ENCODE measurements at regions not wholly inside any gene's neighbourhood (a gene's known extent, or its start where the extent isn't known, plus 50 kb on each side); places are given as distances from the start of the nearest gene placed in this dataset.
A peak's percentile ranks its signal among the peaks of the same experiment; 100 is the strongest.

DNA sequence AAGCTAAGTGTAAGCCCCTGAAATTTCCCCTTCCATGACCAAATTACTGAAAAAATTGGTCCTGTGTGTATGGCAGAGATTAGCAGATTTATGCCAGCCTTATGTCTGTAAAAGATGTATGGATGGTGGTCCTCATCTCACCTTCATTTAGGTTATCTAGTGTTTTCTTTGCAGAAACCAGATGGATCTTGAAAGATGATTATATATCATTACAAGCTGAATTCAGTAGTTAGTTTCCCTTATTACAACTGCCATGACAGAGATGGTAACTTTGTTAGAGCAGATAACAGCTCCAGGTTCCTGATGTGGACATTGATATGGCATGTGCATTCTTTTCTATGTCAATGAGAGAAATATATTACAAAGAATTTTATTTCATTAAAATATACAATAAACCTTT is 1403.2 kb upstream of the CDH6 start:
- TF ChIP-seq, protein P1, sequence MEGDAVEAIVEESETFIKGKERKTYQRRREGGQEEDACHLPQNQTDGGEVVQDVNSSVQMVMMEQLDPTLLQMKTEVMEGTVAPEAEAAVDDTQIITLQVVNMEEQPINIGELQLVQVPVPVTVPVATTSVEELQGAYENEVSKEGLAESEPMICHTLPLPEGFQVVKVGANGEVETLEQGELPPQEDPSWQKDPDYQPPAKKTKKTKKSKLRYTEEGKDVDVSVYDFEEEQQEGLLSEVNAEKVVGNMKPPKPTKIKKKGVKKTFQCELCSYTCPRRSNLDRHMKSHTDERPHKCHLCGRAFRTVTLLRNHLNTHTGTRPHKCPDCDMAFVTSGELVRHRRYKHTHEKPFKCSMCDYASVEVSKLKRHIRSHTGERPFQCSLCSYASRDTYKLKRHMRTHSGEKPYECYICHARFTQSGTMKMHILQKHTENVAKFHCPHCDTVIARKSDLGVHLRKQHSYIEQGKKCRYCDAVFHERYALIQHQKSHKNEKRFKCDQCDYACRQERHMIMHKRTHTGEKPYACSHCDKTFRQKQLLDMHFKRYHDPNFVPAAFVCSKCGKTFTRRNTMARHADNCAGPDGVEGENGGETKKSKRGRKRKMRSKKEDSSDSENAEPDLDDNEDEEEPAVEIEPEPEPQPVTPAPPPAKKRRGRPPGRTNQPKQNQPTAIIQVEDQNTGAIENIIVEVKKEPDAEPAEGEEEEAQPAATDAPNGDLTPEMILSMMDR (IDR thresholded peaks at IDR 0.05): no peak
- TF ChIP-seq ZFX (IDR thresholded peaks at IDR 0.05; ENCODE audit: borderline replicate concordance): no peak
- no peak overlapping the region for H3K27ac ChIP-seq

DNA sequence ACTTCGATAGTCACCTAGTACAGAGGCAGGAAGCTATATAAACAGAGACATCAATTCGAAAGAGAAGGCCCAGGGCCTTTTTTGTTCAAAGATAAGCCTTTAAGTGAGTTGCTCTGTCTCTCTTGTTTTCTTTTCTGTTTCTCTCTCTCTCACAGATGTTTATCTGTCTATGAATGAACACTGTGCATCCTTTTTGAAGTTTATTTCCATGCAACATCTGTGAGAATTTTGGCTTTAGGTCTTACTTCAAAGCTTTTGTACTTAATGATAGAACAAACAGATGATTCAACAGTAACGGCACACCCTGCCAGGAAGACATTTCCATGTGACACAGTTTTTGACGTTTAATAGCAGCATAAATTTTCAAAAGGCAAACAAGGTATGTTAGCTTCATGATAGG is 1413.1 kb upstream of the CDH6 start:
- H3K27ac ChIP-seq: peak overlapping the region; percentile 64
- no peak for TF ChIP-seq ZFX (IDR thresholded peaks at IDR 0.05; ENCODE audit: borderline replicate concordance)
- TF ChIP-seq, protein P1 (IDR thresholded peaks at IDR 0.05): no peak

DNA sequence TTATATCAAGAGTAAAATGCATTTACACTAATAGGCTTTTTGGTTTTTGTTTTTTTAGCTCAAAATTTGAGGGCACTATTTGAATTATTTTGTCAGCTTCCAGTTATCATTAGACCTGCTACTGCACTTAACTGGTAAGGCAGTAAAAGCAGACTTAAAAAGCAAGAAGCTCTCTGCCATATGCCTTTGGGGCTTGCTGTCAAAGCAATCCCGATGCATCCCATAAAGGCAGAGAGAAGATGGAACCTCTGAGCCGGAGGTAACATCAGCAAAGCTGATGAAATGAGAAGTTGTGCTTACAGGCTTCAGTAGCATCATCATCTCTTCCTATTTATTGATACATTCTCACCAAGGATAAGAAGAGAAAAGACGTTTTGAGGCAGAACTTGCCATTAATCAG is 1414.3 kb upstream of the CDH6 start:
- no peak for TF ChIP-seq ZFX (IDR thresholded peaks at IDR 0.05; ENCODE audit: borderline replicate concordance)
- TF ChIP-seq, protein P1 (IDR thresholded peaks at IDR 0.05): no peak
- H3K27ac ChIP-seq: no peak overlapping the region

DNA sequence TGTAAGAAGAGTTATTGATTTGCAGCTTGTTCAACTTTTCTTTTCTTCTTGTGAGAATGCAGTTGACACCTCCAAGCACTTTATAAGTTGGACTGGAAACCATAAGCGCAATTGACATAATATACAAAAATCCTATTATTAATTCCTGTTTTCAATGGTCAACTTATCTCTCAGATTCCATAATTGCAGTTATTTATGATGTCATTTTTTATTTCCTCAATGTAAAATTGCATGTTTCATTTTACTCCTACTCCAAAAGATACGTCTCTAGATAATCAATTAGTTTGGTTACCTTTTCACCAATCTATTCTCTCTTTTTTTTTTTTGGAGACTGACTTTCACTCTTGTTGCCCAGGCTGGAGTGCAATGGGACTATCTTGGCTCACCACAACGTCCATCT is 1416.1 kb upstream of the CDH6 start:
- no peak overlapping the region for H3K27ac ChIP-seq

DNA sequence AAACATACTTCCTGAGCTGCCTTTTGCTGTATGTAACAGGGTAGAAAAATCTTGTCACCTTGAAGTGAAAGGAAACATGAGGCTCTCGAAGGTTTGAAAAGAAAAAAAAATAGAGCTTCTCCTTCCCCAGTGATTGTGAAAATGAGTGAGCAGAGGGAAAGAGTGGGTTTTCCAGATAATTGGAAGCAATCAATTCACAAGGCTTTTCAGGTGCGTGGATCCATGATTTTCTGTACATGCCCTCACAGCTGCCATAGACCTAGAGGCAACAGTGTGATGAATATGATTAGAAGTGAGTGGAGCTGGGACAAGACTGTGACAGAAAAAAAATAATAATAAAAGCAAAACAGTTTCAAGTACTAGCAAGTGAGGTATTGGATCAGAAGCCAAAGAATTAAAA is 1422.5 kb upstream of the CDH6 start:
- TF ChIP-seq ZFX (IDR thresholded peaks at IDR 0.05; ENCODE audit: borderline replicate concordance): no peak
- TF ChIP-seq, protein P1 (IDR thresholded peaks at IDR 0.05): no peak
- no peak overlapping the region for H3K27ac ChIP-seq

More for the DNA sequence above, 1416.1 kb upstream of the CDH6 start:
- no peak for TF ChIP-seq ZFX (IDR thresholded peaks at IDR 0.05; ENCODE audit: borderline replicate concordance)
- TF ChIP-seq, protein P1 (IDR thresholded peaks at IDR 0.05): no peak

DNA sequence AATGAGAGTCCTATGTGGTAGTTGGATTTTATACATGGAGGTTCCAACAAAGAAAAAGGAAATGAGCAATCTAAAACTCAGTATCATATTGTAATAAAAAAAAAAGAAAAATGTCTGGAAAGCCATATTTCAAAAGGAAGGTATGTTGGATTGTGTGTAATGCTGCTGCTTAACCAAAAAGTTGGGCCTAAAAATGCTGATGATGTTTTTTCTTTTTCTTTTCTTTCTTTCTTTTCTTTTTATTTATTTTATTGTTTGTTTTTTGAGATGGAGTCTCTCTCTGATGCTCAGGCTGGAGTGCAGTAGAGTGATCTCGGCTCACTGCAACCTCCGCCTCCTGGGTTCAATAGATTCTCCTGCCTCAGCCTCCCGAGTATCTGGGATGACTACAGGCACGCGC is 1424.0 kb upstream of the CDH6 start:
- no peak overlapping the region for H3K27ac ChIP-seq
- TF ChIP-seq, protein P1 (IDR thresholded peaks at IDR 0.05): no peak
- no peak for TF ChIP-seq ZFX (IDR thresholded peaks at IDR 0.05; ENCODE audit: borderline replicate concordance)

DNA sequence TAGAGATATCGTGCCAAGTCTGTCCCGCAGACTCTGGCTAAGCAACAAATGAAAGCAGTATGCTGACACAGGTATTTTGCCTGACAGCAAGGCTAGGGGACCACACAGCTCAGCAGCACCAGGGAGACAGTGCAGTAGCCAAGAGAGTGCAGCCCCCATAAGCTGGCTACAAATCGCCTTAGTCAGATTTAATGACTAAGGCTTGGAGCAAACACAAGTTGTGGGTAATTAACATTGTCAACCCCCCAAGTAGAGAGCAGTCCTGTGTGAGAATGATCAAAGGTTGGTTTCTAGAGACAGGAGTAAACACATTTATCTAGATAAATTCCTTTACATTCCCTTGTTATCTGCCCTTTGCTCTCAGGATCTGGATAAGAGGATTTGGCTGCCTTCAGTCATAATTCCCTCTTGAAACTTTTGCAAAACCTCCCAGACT is 1434.5 kb upstream of the CDH6 start:
- TF ChIP-seq, protein P1 (IDR thresholded peaks at IDR 0.05): no peak
- no peak for TF ChIP-seq ZFX (IDR thresholded peaks at IDR 0.05; ENCODE audit: borderline replicate concordance)
- H3K27ac ChIP-seq: peak overlapping the region; percentile 42
